HepG2 (cell line): ENCODE measurements at regions not wholly inside any gene's neighbourhood (a gene's known extent, or its start where the extent isn't known, plus 50 kb on each side); places are given as distances from the start of the nearest gene placed in this dataset.

Source experiments
- ATAC-seq: fragments of 200-7000 bp; cut with Tn5 transposase; 3 replicates; pipeline ENCODE4 v1.9.1; 2020; ENCODE audit warnings: mild to moderate bottlenecking, moderate library complexity
- BruUV-seq: library from RNA; stranded (reverse); fragments of 400-500 nt; replicated peaks from 2 replicates; lab custom pipeline; 2021; lab: Mats Ljungman, UMichigan
- CTCF ChIA-PET: fragments of 300-600 bp; formaldehyde crosslinking; extraction: SDS; loops from one replicate; lab custom pipeline; 2021; ENCODE audit warnings: low total read pairs, inconsistent platforms, low intra/inter-chr PET ratio; lab: Yijun Ruan, JAX
- POLR2A ChIA-PET: fragments of 350-600 bp; sonication (Branson Sonifier 250); formaldehyde crosslinking; loops from one replicate; lab custom pipeline; 2020; ENCODE audit warnings: antibody characterized with exemption, inconsistent platforms; lab: Yijun Ruan, JAX
- DNase-seq: peaks from one replicate; pipeline ENCODE4 v3.0.0-alpha.2; 2015; ENCODE audit warnings: low spot score
- FAIRE-seq: peaks from 3 replicates; lab custom pipeline; 2011; peaks lifted over from hg19 to GRCh38; lab: Jason Lieb, UNC
- H2AFZ ChIP-seq: one replicate; pipeline ENCODE4 v1.6.1; 2011; ENCODE audit warnings: low read length, inconsistent platforms
- H3K27ac ChIP-seq: fragments of 300-600 bp; 3 replicates; pipeline ENCODE4 v1.8.0; 2011; ENCODE audit warnings: mixed run types, mild to moderate bottlenecking, mixed read lengths, low read length, inconsistent platforms; ENCODE audit not compliant: insufficient read depth; ENCODE audit errors: extremely low read length
- H3K27me3 ChIP-seq, 2 experiments: fragments of 200-600 bp in 1 of 2; 2 replicates in 1 of 2; 3 replicates in 1 of 2; pipeline versions ENCODE4 v1.6.0 to v1.8.0; 2011; ENCODE audit warnings: low read length in 2 of 2, mild to moderate bottlenecking in 2 of 2, moderate library complexity in 2 of 2, inconsistent platforms in 1 of 2; ENCODE audit not compliant: insufficient read depth in 2 of 2, control insufficient read depth in 1 of 2
- H3K36me3 ChIP-seq, 2 experiments: fragments of 200-600 bp in 1 of 2; replicated peaks in 1 of 2; 2 replicates in 1 of 2; 3 replicates in 1 of 2; pipeline versions ENCODE4 v1.5.1 to v1.8.0; 2011; ENCODE audit warnings: low read length in 2 of 2, inconsistent platforms in 1 of 2; ENCODE audit not compliant: insufficient read depth in 2 of 2, control insufficient read depth in 1 of 2
- H3K4me1 ChIP-seq: 2 replicates; pipeline ENCODE4 v1.5.1; 2012; ENCODE audit warnings: low read length, inconsistent platforms; ENCODE audit not compliant: insufficient read depth
- H3K4me2 ChIP-seq: 2 replicates; pipeline ENCODE4 v1.6.0; 2011; ENCODE audit warnings: low read depth, low read length, inconsistent platforms
- H3K4me3 ChIP-seq, 3 experiments: fragments of 200-600 bp in 1 of 3; sonication (generic), shearing (Covaris generic) in 1 of 3; replicated peaks in 1 of 3; 2 replicates each; pipeline ENCODE4 v1.5.1; 2011 to 2016; ENCODE audit warnings: low read length in 3 of 3, inconsistent platforms in 2 of 3, low read depth in 2 of 3, mild to moderate bottlenecking in 2 of 3, control low read depth in 1 of 3, mixed read lengths in 1 of 3; ENCODE audit not compliant: insufficient read depth in 1 of 3
- H3K79me2 ChIP-seq: one replicate; pipeline ENCODE4 v1.6.1; 2011; ENCODE audit warnings: low read length, inconsistent platforms; ENCODE audit not compliant: insufficient read depth
- H3K9ac ChIP-seq: 2 replicates; pipeline ENCODE4 v1.6.0; 2011; ENCODE audit warnings: mild to moderate bottlenecking, low read depth, low read length, inconsistent platforms; ENCODE audit not compliant: insufficient read depth
- H3K9me3 ChIP-seq: 2 replicates; pipeline ENCODE4 v1.5.1; 2012; ENCODE audit warnings: mild to moderate bottlenecking, low read length
- H4K20me1 ChIP-seq: 2 replicates; pipeline ENCODE4 v1.6.0; 2011; ENCODE audit warnings: inconsistent platforms, mild to moderate bottlenecking, low read length, moderate library complexity; ENCODE audit not compliant: insufficient read depth
- ASH2L ChIP-seq: fragments of 300-600, 200-600 bp; sonication (generic); IDR thresholded peaks from 2 replicates; pipeline ENCODE4 v1.7.0; 2017; ENCODE audit warnings: low read depth, mild to moderate bottlenecking, moderate library complexity, mixed read lengths, low read length; ENCODE audit not compliant: insufficient read length
- CHD2 ChIP-seq: IDR thresholded peaks from 2 replicates; pipeline ENCODE4 v1.6.1; 2011; ENCODE audit warnings: low read depth, low read length, improper control_type of control experiment
- EHMT2 ChIP-seq: fragments of 200-600 bp; sonication (generic); IDR thresholded peaks from 2 replicates; pipeline ENCODE4 v1.7.0; 2017; ENCODE audit warnings: antibody characterized with exemption, low read depth, low read length, borderline replicate concordance
- FOXP1 ChIP-seq, 2 experiments: fragments of 450-650 bp in 1 of 2; IDR thresholded peaks; 2 replicates each; pipeline ENCODE4 v1.6.1; 2017 to 2018; ENCODE audit warnings: antibody characterized with exemption in 1 of 2
- GABPB1 ChIP-seq: IDR thresholded peaks from 2 replicates; pipeline ENCODE4 v1.6.1; 2016; ENCODE audit warnings: mild to moderate bottlenecking, missing genetic modification reagents, moderate library complexity, missing compliant biosample characterization
- GLI4 ChIP-seq: sonication (generic); formaldehyde crosslinking; IDR thresholded peaks from 2 replicates; pipeline ENCODE4 v1.5.1; 2020; ENCODE audit warnings: missing genetic modification reagents, mild to moderate bottlenecking, moderate library complexity, borderline replicate concordance
- HHEX ChIP-seq: IDR thresholded peaks from 2 replicates; pipeline ENCODE4 v1.6.1; 2016; ENCODE audit warnings: control low read depth
- HMG20A ChIP-seq: IDR thresholded peaks from 2 replicates; pipeline ENCODE4 v1.6.1; 2016; ENCODE audit warnings: borderline replicate concordance
- HNF4A ChIP-seq: sonication (generic); formaldehyde crosslinking; IDR thresholded peaks from 2 replicates; pipeline ENCODE4 v1.4.0; 2020; ENCODE audit warnings: missing genetic modification reagents
- HNF4G ChIP-seq, 2 experiments: sonication (generic) in 1 of 2; formaldehyde crosslinking in 1 of 2; IDR thresholded peaks; 2 replicates each; pipeline versions ENCODE4 v1.4.0 to v1.6.1; 2011 to 2020; ENCODE audit warnings: borderline replicate concordance in 2 of 2, low read depth in 2 of 2, mild to moderate bottlenecking in 2 of 2, low read length in 1 of 2, missing genetic modification reagents in 1 of 2, moderate library complexity in 1 of 2
- RARA ChIP-seq: IDR thresholded peaks from 2 replicates; pipeline ENCODE4 v1.6.1; 2016; ENCODE audit warnings: missing genetic modification reagents, missing compliant biosample characterization
- RBAK ChIP-seq: sonication (generic); formaldehyde crosslinking; IDR thresholded peaks from 2 replicates; pipeline ENCODE4 v1.5.1; 2020; ENCODE audit warnings: mild to moderate bottlenecking, missing genetic modification reagents
- RORA ChIP-seq: sonication (generic); formaldehyde crosslinking; IDR thresholded peaks from 2 replicates; pipeline ENCODE4 v1.5.0; 2020; ENCODE audit warnings: mild to moderate bottlenecking, missing genetic modification reagents, moderate library complexity
- RXRB ChIP-seq: IDR thresholded peaks from 2 replicates; pipeline ENCODE4 v1.6.1; 2016; ENCODE audit warnings: borderline replicate concordance, missing genetic modification reagents, missing compliant biosample characterization
- THYN1 ChIP-seq: sonication (generic); formaldehyde crosslinking; IDR thresholded peaks from 2 replicates; pipeline ENCODE4 v1.8.1; 2023; ENCODE audit warnings: low read depth, mild to moderate bottlenecking, moderate library complexity, missing genetic modification reagents, borderline replicate concordance
- ZBTB42 ChIP-seq: sonication (generic); formaldehyde crosslinking; IDR thresholded peaks from 2 replicates; pipeline ENCODE4 v1.5.0; 2020; ENCODE audit warnings: mild to moderate bottlenecking, missing genetic modification reagents
- WGBS: methylation state at CpG from one replicate; pipeline ENCODE4 v1.1.6; 2017; ENCODE audit warnings: low lambda C conversion rate; 5-methylcytosine and 5-hydroxymethylcytosine counted together
- in situ Hi-C: cut with HindIII; loops from 2 replicates; pipeline ENCODE4 v1.10.0; 2017; ENCODE audit warnings: low pct_unique_long_range_greater_than_20kb; ENCODE audit not compliant: extremely low pct_ligation_motif_present
- intact Hi-C: fragments of 100-400 bp; cut with micrococcal nuclease; formaldehyde crosslinking; loops from one replicate; pipeline ENCODE4 v1.10.0; 2022; ENCODE audit not compliant: unreplicated experiment
- TF ChIP-seq, protein P1 (sequence below): IDR thresholded peaks from 2 replicates; pipeline ENCODE4 v1.6.1; 2016; ENCODE audit warnings: low read depth, control low read depth
- TF ChIP-seq, protein P2 (sequence below): IDR thresholded peaks from 2 replicates; pipeline ENCODE4 v1.6.1; 2016; ENCODE audit warnings: mild to moderate bottlenecking
- TF ChIP-seq, protein P3 (sequence below): sonication (generic); formaldehyde crosslinking; IDR thresholded peaks from 2 replicates; pipeline ENCODE4 v1.5.0; 2020; ENCODE audit warnings: missing genetic modification reagents
- TF ChIP-seq, protein P4 (sequence below): IDR thresholded peaks from 2 replicates; pipeline ENCODE4 v1.6.1; 2016; ENCODE audit warnings: control low read depth

DNA sequence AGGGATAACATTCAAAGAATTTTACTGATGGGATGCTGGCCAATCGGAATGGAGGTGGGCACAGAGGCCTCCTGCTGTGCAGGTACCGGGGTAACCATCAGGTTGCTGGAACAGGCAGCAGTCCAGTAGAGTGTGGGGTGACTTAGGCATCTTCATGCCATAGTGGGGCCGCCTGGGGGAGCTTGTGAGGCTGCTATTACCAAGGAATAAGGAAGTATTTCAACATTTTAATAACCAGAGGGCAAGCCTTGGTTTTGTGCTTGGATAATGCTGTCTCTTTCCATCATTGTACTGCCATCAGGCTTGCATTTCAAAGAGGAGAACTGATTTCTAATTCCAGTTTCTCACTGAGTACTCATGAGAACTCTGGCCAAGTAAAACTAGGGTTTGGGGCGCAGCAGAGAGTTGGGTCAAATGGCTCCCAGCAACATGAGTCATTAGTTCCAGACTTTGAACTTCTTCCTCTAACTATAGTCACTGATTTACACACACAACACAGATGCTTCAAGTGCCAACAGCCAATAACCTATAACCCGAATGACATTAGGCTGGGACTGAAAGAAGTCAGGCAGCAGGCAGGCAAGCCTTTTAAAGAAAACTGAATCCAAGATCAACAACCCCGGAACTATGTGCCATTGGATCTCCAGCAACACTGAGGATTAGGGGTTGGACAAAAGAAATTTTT, 56.1 kb upstream of the FHL2 start:
- no peaks in the 10 kb centered on the region for H4K20me1 ChIP-seq
- H3K9ac ChIP-seq: no peak overlapping the region
- H3K4me2 ChIP-seq: peak overlapping the region; percentile 14; the same call in 1 of the 2 replicates
- no peaks in the 10 kb centered on the region for H3K79me2 ChIP-seq
- H3K27ac ChIP-seq: no peak overlapping the region
- no TSS peak for BruUV-seq
- no peaks in the 10 kb centered on the region for H3K36me3 ChIP-seq
- no peaks in the 10 kb centered on the region; a peak in 1 of 5 replicates for H3K27me3 ChIP-seq
- POLR2A ChIA-PET: no interaction called here
- WGBS: 17% methylated on average over 6 of the region's 6 CpGs
- no peak overlapping the region for H3K4me3 ChIP-seq
- peaks cover 17% of the 10 kb centered on the region for H3K4me1 ChIP-seq
- ATAC-seq (peak; percentile 90), DNase-seq (peak; percentile 55), FAIRE-seq (peak; percentile 56)
- no peak overlapping the region for H2AFZ ChIP-seq
- H3K9me3 ChIP-seq: no peaks in the 10 kb centered on the region
- in situ Hi-C loops (no loop called here), intact Hi-C loops (no loop called here)
- CTCF ChIA-PET: no interaction called here
- TF ChIP-seq, protein P1, sequence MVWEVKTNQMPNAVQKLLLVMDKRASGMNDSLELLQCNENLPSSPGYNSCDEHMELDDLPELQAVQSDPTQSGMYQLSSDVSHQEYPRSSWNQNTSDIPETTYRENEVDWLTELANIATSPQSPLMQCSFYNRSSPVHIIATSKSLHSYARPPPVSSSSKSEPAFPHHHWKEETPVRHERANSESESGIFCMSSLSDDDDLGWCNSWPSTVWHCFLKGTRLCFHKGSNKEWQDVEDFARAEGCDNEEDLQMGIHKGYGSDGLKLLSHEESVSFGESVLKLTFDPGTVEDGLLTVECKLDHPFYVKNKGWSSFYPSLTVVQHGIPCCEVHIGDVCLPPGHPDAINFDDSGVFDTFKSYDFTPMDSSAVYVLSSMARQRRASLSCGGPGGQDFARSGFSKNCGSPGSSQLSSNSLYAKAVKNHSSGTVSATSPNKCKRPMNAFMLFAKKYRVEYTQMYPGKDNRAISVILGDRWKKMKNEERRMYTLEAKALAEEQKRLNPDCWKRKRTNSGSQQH: no peak
- TF ChIP-seq RXRB (CRISPR knock-in tag) (peak; percentile 27; the same call in 1 of the 2 replicates), FOXP1 (IDR thresholded peaks at IDR 0.05) (no peak), FOXP1 (CRISPR knock-in tag; IDR thresholded peaks at IDR 0.05) (no peak), ASH2L (peak; percentile 21), EHMT2 (peak; percentile 71; the same call in 1 of the 2 replicates), HMG20A (CRISPR knock-in tag) (peak; percentile 42; the same call in 1 of the 2 replicates), RORA (CRISPR knock-in tag) (no peak), GABPB1 (CRISPR knock-in tag) (no peak), ZBTB42 (CRISPR knock-in tag) (no peak), HNF4A (CRISPR knock-in tag) (peak; percentile 23; the same call in 1 of the 2 replicates), GLI4 (no peak), HNF4G (IDR thresholded peaks at IDR 0.05; ENCODE audit: borderline replicate concordance, low read depth, low read length) (no peak), HNF4G (CRISPR knock-in tag; IDR thresholded peaks at IDR 0.05; ENCODE audit: borderline replicate concordance, low read depth) (no peak), RBAK (CRISPR knock-in tag) (no peak), HHEX (peak; percentile 32; the same call in 1 of the 2 replicates), THYN1 (no peak), CHD2 (no peak), RARA (0 out of 2 replicates have a peak, but pooled peaks have one; percentile 5)
- TF ChIP-seq, protein P2, sequence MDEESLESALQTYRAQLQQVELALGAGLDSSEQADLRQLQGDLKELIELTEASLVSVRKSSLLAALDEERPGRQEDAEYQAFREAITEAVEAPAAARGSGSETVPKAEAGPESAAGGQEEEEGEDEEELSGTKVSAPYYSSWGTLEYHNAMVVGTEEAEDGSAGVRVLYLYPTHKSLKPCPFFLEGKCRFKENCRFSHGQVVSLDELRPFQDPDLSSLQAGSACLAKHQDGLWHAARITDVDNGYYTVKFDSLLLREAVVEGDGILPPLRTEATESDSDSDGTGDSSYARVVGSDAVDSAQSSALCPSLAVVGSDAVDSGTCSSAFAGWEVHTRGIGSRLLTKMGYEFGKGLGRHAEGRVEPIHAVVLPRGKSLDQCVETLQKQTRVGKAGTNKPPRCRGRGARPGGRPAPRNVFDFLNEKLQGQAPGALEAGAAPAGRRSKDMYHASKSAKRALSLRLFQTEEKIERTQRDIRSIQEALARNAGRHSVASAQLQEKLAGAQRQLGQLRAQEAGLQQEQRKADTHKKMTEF (CRISPR knock-in tag): no peak
- TF ChIP-seq, protein P3, sequence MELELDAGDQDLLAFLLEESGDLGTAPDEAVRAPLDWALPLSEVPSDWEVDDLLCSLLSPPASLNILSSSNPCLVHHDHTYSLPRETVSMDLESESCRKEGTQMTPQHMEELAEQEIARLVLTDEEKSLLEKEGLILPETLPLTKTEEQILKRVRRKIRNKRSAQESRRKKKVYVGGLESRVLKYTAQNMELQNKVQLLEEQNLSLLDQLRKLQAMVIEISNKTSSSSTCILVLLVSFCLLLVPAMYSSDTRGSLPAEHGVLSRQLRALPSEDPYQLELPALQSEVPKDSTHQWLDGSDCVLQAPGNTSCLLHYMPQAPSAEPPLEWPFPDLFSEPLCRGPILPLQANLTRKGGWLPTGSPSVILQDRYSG (CRISPR knock-in tag): no peak
- TF ChIP-seq, protein P4, sequence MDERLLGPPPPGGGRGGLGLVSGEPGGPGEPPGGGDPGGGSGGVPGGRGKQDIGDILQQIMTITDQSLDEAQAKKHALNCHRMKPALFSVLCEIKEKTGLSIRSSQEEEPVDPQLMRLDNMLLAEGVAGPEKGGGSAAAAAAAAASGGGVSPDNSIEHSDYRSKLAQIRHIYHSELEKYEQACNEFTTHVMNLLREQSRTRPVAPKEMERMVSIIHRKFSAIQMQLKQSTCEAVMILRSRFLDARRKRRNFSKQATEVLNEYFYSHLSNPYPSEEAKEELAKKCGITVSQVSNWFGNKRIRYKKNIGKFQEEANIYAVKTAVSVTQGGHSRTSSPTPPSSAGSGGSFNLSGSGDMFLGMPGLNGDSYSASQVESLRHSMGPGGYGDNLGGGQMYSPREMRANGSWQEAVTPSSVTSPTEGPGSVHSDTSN (CRISPR knock-in tag): no peak
